ENCODE measurements at regions not wholly inside any gene's neighbourhood (a gene's known extent, or its start where the extent isn't known, plus 50 kb on each side); places are given as distances from the start of the nearest gene placed in this dataset.
A peak's percentile ranks its signal among the peaks of the same experiment; 100 is the strongest.

GRCh38 chr18:6592522-6592921 is 137.0 kb upstream of the ARHGAP28 start:
- WGBS, 5 donors = 69 to 94% (median 83%) methylated on average over 2 of the region's 2 CpGs
- Histone ChIP-seq H3K4me3 (no peak overlapping the region), H3K4me1 (peaks cover 0 to 37% (median 12%) of the 10 kb centered on the region in 6 donors), H3K9me3 (peaks cover 0 to 17% (median 0%) of the 10 kb centered on the region in 8 donors), H3K36me3 (no peaks in the 10 kb centered on the region), H3K27me3 (replicated peaks in 1 of 7) (no peaks in the 10 kb centered on the region), H3K27ac (peak overlapping the region in 4 of 8 donors; percentile 41 to 77 (median 50))
- no peak for DNase-seq
- intact Hi-C loops (cut with DNase I; ENCODE audit: low total_unique reads) = no loop called here
- TF ChIP-seq CTCF (IDR thresholded peaks at IDR 0.05 in 8 of 11, conservative IDR thresholded peaks at IDR 0.05 in 3 of 11) = no peak
- TF ChIP-seq POLR2A (IDR thresholded peaks at IDR 0.05) = no peak
- TF ChIP-seq POLR2AphosphoS5 (IDR thresholded peaks at IDR 0.05) = no peak

- no peak for TF ChIP-seq CTCF (IDR thresholded peaks at IDR 0.05 in 8 of 11, conservative IDR thresholded peaks at IDR 0.05 in 3 of 11)
- TF ChIP-seq POLR2AphosphoS5 (IDR thresholded peaks at IDR 0.05) = no peak
- no peak for TF ChIP-seq POLR2A (IDR thresholded peaks at IDR 0.05)
- WGBS, 5 donors = 22 to 39% (median 32%) methylated on average over 3 of the region's 3 CpGs
- Histone ChIP-seq H3K36me3 (no peaks in the 10 kb centered on the region), H3K9me3 (peaks cover 0 to 11% (median 0%) of the 10 kb centered on the region in 8 donors), H3K27me3 (replicated peaks in 1 of 7) (no peaks in the 10 kb centered on the region), H3K4me1 (peaks cover 0 to 37% (median 12%) of the 10 kb centered on the region in 6 donors), H3K27ac (peak overlapping the region in 6 of 8 donors; percentile 23 to 77 (median 56)), H3K4me3 (no peak overlapping the region)
- intact Hi-C loops (cut with DNase I; ENCODE audit: low total_unique reads) = no loop called here
- no peak for DNase-seq
These were observed 136.2 kb upstream of the ARHGAP28 start for GRCh38 chr18:6593142-6593885.

GRCh38 chr18:6595666-6596065 is 133.8 kb upstream of the ARHGAP28 start:
- no peak overlapping the region for H3K4me3 ChIP-seq
- peaks cover 0 to 11% (median 0%) of the 10 kb centered on the region in 8 donors for H3K9me3 ChIP-seq
- no peaks in the 10 kb centered on the region for H3K36me3 ChIP-seq
- WGBS, 5 donors = 80 to 89% (median 81%) methylated on average over 7 of the region's 7 CpGs
- H3K27ac ChIP-seq = peak overlapping the region in 1 of 8 donors; percentile 3
- peaks cover 0 to 30% (median 5%) of the 10 kb centered on the region in 6 donors for H3K4me1 ChIP-seq
- H3K27me3 ChIP-seq (replicated peaks in 1 of 7) = no peaks in the 10 kb centered on the region
- TF ChIP-seq POLR2A (IDR thresholded peaks at IDR 0.05) (no peak), POLR2AphosphoS5 (IDR thresholded peaks at IDR 0.05) (no peak), CTCF (IDR thresholded peaks at IDR 0.05 in 8 of 11, conservative IDR thresholded peaks at IDR 0.05 in 3 of 11) (no peak)
- intact Hi-C loops (cut with DNase I; ENCODE audit: low total_unique reads) = no loop called here
- DNase-seq = no peak

GRCh38 chr18:6598657-6599056 is 130.9 kb upstream of the ARHGAP28 start:
- Histone ChIP-seq H3K36me3 (no peaks in the 10 kb centered on the region), H3K27ac (no peak overlapping the region), H3K4me3 (no peak overlapping the region), H3K27me3 (replicated peaks in 1 of 7) (no peaks in the 10 kb centered on the region), H3K9me3 (peaks cover 0 to 9% (median 0%) of the 10 kb centered on the region in 8 donors), H3K4me1 (peaks cover 0 to 2% (median 0%) of the 10 kb centered on the region in 6 donors)
- TF ChIP-seq POLR2AphosphoS5 (IDR thresholded peaks at IDR 0.05) = no peak
- TF ChIP-seq CTCF (IDR thresholded peaks at IDR 0.05 in 8 of 11, conservative IDR thresholded peaks at IDR 0.05 in 3 of 11) = no peak
- no peak for TF ChIP-seq POLR2A (IDR thresholded peaks at IDR 0.05)
- intact Hi-C loops (cut with DNase I; ENCODE audit: low total_unique reads) = no loop called here
- 68 to 79% (median 74%) methylated on average over 7 of the region's 7 CpGs for WGBS, 5 donors
- no peak for DNase-seq
